RWPE1 (cell line): ENCODE measurements at regions not wholly inside any gene's neighbourhood (a gene's known extent, or its start where the extent isn't known, plus 50 kb on each side); places are given as distances from the start of the nearest gene placed in this dataset.

Experiments used
- CTCF ChIA-PET: fragments of 350-600 bp; sonication (Branson Sonifier 250); formaldehyde crosslinking; extraction: SDS; loops from one replicate; lab custom pipeline; 2021; lab: Yijun Ruan, JAX
- POLR2A ChIA-PET: fragments of 400-600 bp; formaldehyde crosslinking; extraction: SDS; loops from one replicate; lab custom pipeline; 2020; ENCODE audit warnings: antibody characterized with exemption; ENCODE audit not compliant: low non-redundant PET; lab: Yijun Ruan, JAX
- DNase-seq: peaks from one replicate; pipeline ENCODE4 v3.0.0; 2012; ENCODE audit warnings: low spot score
- H3K27ac ChIP-seq: fragments of 450-650 bp; 2 replicates; pipeline ENCODE4 v1.5.1; 2017
- TF ChIP-seq, protein P1 (sequence below): fragments of 450-650 bp; conservative IDR thresholded peaks from 2 replicates; pipeline ENCODE4 v1.5.1; 2017; ENCODE audit warnings: low read depth, mild to moderate bottlenecking

DNA sequence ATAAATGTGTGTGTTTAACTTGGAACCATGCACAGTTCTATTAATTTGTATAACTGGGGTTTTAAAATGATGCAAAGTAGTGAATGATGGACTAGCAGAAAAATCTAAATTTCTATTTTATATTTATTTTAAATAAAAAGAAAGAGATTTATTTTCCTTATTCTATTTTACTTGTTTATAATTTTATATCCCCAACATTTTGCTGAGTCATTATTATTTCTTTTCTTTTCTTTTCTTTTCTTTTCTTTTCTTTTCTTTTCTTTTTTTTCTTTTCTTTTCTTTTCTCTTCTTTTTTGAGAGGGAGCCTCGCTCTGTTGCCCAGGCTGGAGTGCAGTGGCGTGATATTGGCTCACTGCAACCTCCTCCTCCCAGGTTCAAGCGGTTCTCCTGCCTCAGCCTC lies 395.0 kb upstream of the NCAM2 start:
- DNase-seq, result no peak
- TF ChIP-seq, protein P1, sequence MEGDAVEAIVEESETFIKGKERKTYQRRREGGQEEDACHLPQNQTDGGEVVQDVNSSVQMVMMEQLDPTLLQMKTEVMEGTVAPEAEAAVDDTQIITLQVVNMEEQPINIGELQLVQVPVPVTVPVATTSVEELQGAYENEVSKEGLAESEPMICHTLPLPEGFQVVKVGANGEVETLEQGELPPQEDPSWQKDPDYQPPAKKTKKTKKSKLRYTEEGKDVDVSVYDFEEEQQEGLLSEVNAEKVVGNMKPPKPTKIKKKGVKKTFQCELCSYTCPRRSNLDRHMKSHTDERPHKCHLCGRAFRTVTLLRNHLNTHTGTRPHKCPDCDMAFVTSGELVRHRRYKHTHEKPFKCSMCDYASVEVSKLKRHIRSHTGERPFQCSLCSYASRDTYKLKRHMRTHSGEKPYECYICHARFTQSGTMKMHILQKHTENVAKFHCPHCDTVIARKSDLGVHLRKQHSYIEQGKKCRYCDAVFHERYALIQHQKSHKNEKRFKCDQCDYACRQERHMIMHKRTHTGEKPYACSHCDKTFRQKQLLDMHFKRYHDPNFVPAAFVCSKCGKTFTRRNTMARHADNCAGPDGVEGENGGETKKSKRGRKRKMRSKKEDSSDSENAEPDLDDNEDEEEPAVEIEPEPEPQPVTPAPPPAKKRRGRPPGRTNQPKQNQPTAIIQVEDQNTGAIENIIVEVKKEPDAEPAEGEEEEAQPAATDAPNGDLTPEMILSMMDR, result no peak
- no peak overlapping the region for H3K27ac ChIP-seq
- CTCF ChIA-PET, result no interaction called here
- POLR2A ChIA-PET, result no interaction called here

DNA sequence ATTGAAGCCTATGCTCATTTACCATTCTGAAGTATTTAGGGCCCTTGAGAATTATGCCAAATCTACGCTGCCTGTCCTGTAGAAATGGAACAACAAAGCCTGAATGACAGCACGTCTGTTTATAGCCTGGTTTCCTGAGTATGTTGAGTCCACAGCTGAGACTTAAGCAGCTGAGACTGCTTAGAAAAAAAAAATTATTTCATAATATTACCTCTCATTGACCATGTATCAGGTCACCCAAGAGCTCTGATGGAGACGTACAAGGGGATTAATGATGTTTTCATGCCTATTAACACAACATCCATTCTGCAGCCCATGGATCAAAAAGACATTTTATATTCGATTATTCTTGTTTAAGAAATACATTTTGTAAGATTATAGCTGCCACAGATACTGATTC lies 387.2 kb upstream of the NCAM2 start:
- TF ChIP-seq, protein P1, result no peak
- no peak overlapping the region for H3K27ac ChIP-seq
- ChIA-PET POLR2A (no interaction called here), CTCF (no interaction called here)
- DNase-seq, result no peak

DNA sequence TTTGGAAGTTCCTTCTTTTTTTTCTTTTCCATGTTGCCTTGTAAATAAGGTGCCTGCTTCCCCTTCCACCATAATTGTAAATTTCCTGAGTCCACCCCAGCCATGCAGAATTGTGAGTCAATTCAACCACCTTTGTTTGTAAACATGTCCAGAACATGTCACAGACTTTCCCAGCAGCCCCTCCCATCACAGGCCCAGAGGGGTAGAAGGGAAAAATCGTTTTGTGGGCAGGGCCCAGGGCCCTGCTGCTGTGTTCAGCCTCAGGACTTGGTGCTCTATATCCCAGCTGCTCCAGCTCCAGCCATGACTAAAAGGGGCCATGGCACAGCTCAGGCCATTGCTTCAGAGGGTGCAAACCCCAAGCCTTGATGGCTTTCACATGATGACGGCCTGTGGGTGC lies 384.6 kb upstream of the NCAM2 start:
- H3K27ac ChIP-seq, result no peak overlapping the region
- no peak for DNase-seq
- POLR2A ChIA-PET, result no interaction called here
- TF ChIP-seq, protein P1, result no peak
- CTCF ChIA-PET, result no interaction called here

DNA sequence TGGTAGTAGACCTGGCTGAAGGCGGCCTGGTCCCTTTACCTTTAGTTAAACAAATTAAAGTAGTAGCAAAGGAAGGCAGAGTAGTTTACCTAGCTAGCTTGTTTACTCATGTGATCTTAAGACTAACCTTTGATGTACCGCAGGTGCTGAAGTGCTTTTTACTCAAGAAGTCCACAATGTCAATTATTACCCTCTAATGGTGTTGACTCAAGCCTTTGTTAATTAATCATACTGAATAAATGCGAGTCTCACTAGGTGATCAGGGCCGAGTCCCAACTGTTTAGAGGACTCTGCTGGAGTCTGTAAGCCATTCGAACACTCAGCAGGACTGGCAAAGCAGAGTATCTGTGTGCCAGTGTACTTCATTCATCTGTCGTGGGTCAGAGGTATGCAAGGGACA lies 381.1 kb upstream of the NCAM2 start:
- POLR2A ChIA-PET, result no interaction called here
- TF ChIP-seq, protein P1, result no peak
- no peak for DNase-seq
- no peak overlapping the region for H3K27ac ChIP-seq
- CTCF ChIA-PET, result no interaction called here

DNA sequence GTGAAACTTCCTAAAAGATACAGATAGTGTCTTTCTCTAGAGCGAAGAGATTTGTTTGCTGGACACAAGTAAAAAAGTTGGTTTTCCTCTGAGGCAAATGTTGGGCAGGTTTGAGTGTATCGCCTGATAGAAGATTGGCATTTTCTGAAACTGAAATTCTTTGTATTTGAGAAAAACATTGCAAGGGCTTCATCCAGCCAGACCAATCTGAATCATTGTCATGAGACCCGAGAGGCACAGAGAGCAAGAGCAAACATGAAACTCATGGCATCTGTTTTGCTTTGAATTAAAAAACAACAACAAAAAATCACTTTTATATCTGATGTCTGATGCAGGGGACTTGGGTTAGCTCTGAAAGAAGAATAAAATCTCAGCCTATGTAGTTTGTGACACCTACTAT lies 379.3 kb upstream of the NCAM2 start:
- DNase-seq, result no peak
- POLR2A ChIA-PET, result no interaction called here
- CTCF ChIA-PET, result no interaction called here
- H3K27ac ChIP-seq, result no peak overlapping the region
- TF ChIP-seq, protein P1, result no peak

DNA sequence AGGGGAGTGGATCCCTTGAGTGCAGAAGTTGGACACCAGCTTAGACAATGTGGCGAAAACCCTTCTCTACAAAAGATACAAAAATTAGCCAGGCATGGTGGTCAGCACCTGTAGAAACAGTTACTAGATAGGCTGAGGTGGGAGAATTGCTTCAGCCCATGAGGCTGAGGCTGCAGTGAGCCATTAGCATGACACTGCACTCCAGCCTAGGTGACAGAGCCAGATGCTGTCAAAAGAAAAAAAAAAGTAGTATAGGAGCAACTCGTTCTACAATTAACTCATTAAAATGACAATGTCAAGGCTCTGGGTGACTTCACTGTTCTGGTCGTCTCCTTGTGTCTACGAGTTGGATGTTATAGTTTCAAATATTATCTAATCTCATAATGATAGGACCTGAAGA lies 370.6 kb upstream of the NCAM2 start:
- POLR2A ChIA-PET, result no interaction called here
- CTCF ChIA-PET, result no interaction called here
- TF ChIP-seq, protein P1, result no peak
- no peak for DNase-seq
- H3K27ac ChIP-seq, result no peak overlapping the region

DNA sequence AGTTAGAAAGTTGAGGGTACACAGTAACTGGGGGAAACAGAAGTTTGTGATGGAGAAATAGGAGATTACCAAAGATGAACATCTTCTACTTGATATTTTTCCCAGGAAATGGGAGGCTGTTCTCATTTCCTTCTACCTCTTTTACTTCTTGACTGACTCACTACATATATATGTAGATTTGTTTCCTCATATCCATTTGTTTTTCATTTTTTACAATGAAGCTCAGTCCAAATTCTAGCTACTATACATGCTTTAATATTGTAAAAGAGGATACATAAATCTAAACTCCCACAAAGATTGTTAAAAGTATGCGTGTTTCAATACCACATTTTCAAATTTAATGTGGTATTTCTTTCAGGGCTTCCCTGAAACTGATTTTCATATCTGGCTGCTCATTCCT lies 366.6 kb upstream of the NCAM2 start:
- POLR2A ChIA-PET, result no interaction called here
- no peak overlapping the region for H3K27ac ChIP-seq
- CTCF ChIA-PET, result interaction anchor here (0.6 kb wide), 1 partner anchor 108 kb away, joined by 3 read pairs; no protein-coding TSS in a partner anchor
- DNase-seq, result no peak
- TF ChIP-seq, protein P1, result no peak
